IMR-90 (cell line): ENCODE measurements at regions not wholly inside any gene's neighbourhood (a gene's known extent, or its start where the extent isn't known, plus 50 kb on each side); places are given as distances from the start of the nearest gene placed in this dataset.

Experiments
- ATAC-seq: fragments of 200-7000 bp; cut with Tn5 transposase; 2 replicates; pipeline ENCODE4 v1.9.1; 2020; ENCODE audit warnings: low read depth, mild to moderate bottlenecking, moderate library complexity
- BruUV-seq: library from RNA; stranded (reverse); fragments of 400-500 nt; replicated peaks from 2 replicates; lab custom pipeline; 2021; lab: Mats Ljungman, UMichigan
- CTCF ChIA-PET: fragments of 300-600 bp; formaldehyde crosslinking; extraction: SDS; loops from one replicate; lab custom pipeline; 2021; ENCODE audit warnings: antibody characterized with exemption; lab: Yijun Ruan, JAX
- POLR2A ChIA-PET: fragments of 300-600 bp; sonication (Branson Sonifier 250); formaldehyde crosslinking; loops from one replicate; lab custom pipeline; 2022; ENCODE audit warnings: antibody characterized with exemption; ENCODE audit not compliant: unreplicated experiment; lab: Charles Lee
- DNase-seq: peaks from one replicate; pipeline ENCODE4 v3.0.0; 2013
- H2AFZ ChIP-seq: replicated peaks from 2 replicates; pipeline ENCODE3; 2013; ENCODE audit warnings: low read length, mild to moderate bottlenecking; ENCODE audit not compliant: poor library complexity
- H2AK5ac ChIP-seq: 2 replicates; pipeline ENCODE4 v1.6.1; 2013; ENCODE audit warnings: low read depth, low read length, inconsistent platforms
- H2AK9ac ChIP-seq: replicated peaks from 2 replicates; pipeline ENCODE3; 2013; ENCODE audit warnings: mild to moderate bottlenecking, low read depth, low read length, moderate library complexity; ENCODE audit not compliant: poor library complexity
- H2BK120ac ChIP-seq: 2 replicates; pipeline ENCODE4 v1.6.1; 2013; ENCODE audit warnings: low read depth, low read length, inconsistent platforms
- H2BK15ac ChIP-seq: 3 replicates; pipeline ENCODE4 v1.6.1; 2013; ENCODE audit warnings: low read depth, low read length, inconsistent platforms
- H2BK20ac ChIP-seq: 2 replicates; pipeline ENCODE4 v1.6.1; 2013; ENCODE audit warnings: low read depth, mild to moderate bottlenecking, inconsistent platforms, low read length, moderate library complexity
- H2BK5ac ChIP-seq: 2 replicates; pipeline ENCODE4 v1.6.1; 2013; ENCODE audit warnings: mild to moderate bottlenecking, low read depth, low read length, inconsistent platforms; ENCODE audit not compliant: poor library complexity, severe bottlenecking
- H3K14ac ChIP-seq: replicated peaks from 2 replicates; pipeline ENCODE4 v1.6.1; 2013; ENCODE audit warnings: low read depth, low read length, inconsistent platforms
- H3K18ac ChIP-seq: 2 replicates; pipeline ENCODE4 v1.6.1; 2013; ENCODE audit warnings: low read depth, low read length, control low read depth
- H3K23ac ChIP-seq: 2 replicates; pipeline ENCODE4 v1.6.1; 2013; ENCODE audit warnings: low read depth, low read length, inconsistent platforms
- H3K27ac ChIP-seq: 2 replicates; pipeline ENCODE4 v1.5.1; 2013; ENCODE audit warnings: mild to moderate bottlenecking, control low read depth, low read length; ENCODE audit not compliant: insufficient read depth
- H3K27me3 ChIP-seq: 2 replicates; pipeline ENCODE4 v1.6.1; 2013; ENCODE audit warnings: low read length; ENCODE audit not compliant: control insufficient read depth, insufficient read depth
- H3K36me3 ChIP-seq: 2 replicates; pipeline ENCODE4 v1.6.1; 2013; ENCODE audit warnings: low read length, mixed read lengths; ENCODE audit not compliant: control insufficient read depth, insufficient read depth
- H3K4ac ChIP-seq: 2 replicates; pipeline ENCODE4 v1.6.1; 2013; ENCODE audit warnings: low read depth, low read length, inconsistent platforms
- H3K4me1 ChIP-seq: 2 replicates; pipeline ENCODE4 v1.6.1; 2013; ENCODE audit warnings: low read length, mixed read lengths; ENCODE audit not compliant: control insufficient read depth, insufficient read depth
- H3K4me2 ChIP-seq: 2 replicates; pipeline ENCODE4 v1.6.1; 2013; ENCODE audit warnings: low read depth, mild to moderate bottlenecking, control low read depth, low read length, moderate library complexity
- H3K4me3 ChIP-seq: 2 replicates; pipeline ENCODE4 v1.5.1; 2013; ENCODE audit warnings: low read depth, mild to moderate bottlenecking, control low read depth, low read length, moderate library complexity; ENCODE audit not compliant: insufficient read depth
- H3K56ac ChIP-seq: 2 replicates; pipeline ENCODE4 v1.6.1; 2013; ENCODE audit warnings: low read length, inconsistent platforms; ENCODE audit not compliant: insufficient read depth; ENCODE audit errors: extremely low read depth
- H3K79me1 ChIP-seq, 2 experiments: 2 replicates each; pipeline ENCODE4 v1.6.1; 2013; ENCODE audit warnings: low read length in 2 of 2, inconsistent platforms in 1 of 2, low read depth in 1 of 2
- H3K9ac ChIP-seq: 2 replicates; pipeline ENCODE4 v1.6.1; 2013; ENCODE audit warnings: low read depth, low read length, control low read depth
- H3K9me1 ChIP-seq: 2 replicates; pipeline ENCODE4 v1.6.1; 2013; ENCODE audit warnings: low read length, inconsistent platforms; ENCODE audit not compliant: insufficient read depth
- H3K9me3 ChIP-seq: 2 replicates; pipeline ENCODE4 v1.6.1; 2013; ENCODE audit warnings: low read length; ENCODE audit not compliant: control insufficient read depth, insufficient read depth
- H4K20me1 ChIP-seq: 2 replicates; pipeline ENCODE4 v1.6.1; 2013; ENCODE audit warnings: low read length, inconsistent platforms; ENCODE audit not compliant: insufficient read depth
- H4K5ac ChIP-seq: 2 replicates; pipeline ENCODE4 v1.6.1; 2013; ENCODE audit warnings: mild to moderate bottlenecking, low read depth, low read length, control low read depth
- H4K8ac ChIP-seq, 2 experiments: 2 replicates each; pipeline ENCODE4 v1.6.1; 2013; ENCODE audit warnings: low read depth in 2 of 2, low read length in 2 of 2, control low read depth in 1 of 2, inconsistent platforms in 1 of 2
- H4K91ac ChIP-seq: 2 replicates; pipeline ENCODE4 v1.6.1; 2013; ENCODE audit warnings: low read depth, low read length, inconsistent platforms; ENCODE audit not compliant: insufficient read depth
- CEBPB ChIP-seq: IDR thresholded peaks from 2 replicates; pipeline ENCODE4 v1.6.1; 2012; ENCODE audit warnings: low read depth, low read length, improper control_type of control experiment
- RCOR1 ChIP-seq: IDR thresholded peaks from 2 replicates; pipeline ENCODE4 v1.6.1; 2012; ENCODE audit warnings: mild to moderate bottlenecking, low read length, improper control_type of control experiment; ENCODE audit not compliant: insufficient replicate concordance
- WGBS, 2 experiments: methylation state at CpG; one replicate each; pipeline versions ENCODE4 v1.1.5 to v1.1.7; 2013; ENCODE audit warnings: missing lambda C conversion rate in 2 of 2; ENCODE audit not compliant: insufficient read length in 1 of 2; ENCODE audit errors: extremely low coverage in 2 of 2; 5-methylcytosine and 5-hydroxymethylcytosine counted together
- dilution Hi-C: fragments of 300-500 bp; cut with HindIII; formaldehyde crosslinking; loops from one replicate; pipeline ENCODE4 v1.14.3; 2018; ENCODE audit warnings: low sequenced_read_pairs; ENCODE audit not compliant: unreplicated experiment
- in situ Hi-C: fragments of 300-500 bp; cut with MboI; formaldehyde crosslinking; loops from 3 replicates; pipeline ENCODE4 v1.14.3; 2019; ENCODE audit warnings: low sequenced_read_pairs, inconsistent platforms, mixed read lengths
- intact Hi-C: fragments of 100-400 bp; cut with micrococcal nuclease; formaldehyde crosslinking; loops from 2 replicates; pipeline ENCODE4 v1.10.0; 2022

GRCh38 chr3:152539191-152539764 lies 270.5 kb downstream of the MBNL1 start:
- TF ChIP-seq RCOR1 (no peak), CEBPB (no peak)
- Histone ChIP-seq H4K20me1 (no peaks in the 10 kb centered on the region), H2AK5ac (no peak overlapping the region), H3K23ac (no peak overlapping the region), H3K18ac (no peak overlapping the region), H2BK15ac (no peak overlapping the region), H3K36me3 (no peaks in the 10 kb centered on the region), H3K9me1 (no peaks in the 10 kb centered on the region), H3K14ac (no peak overlapping the region), H3K27me3 (no peaks in the 10 kb centered on the region), H3K27ac (no peak overlapping the region), H3K4me2 (no peak overlapping the region), H3K79me1 (no peaks in the 10 kb centered on the region), H4K91ac (no peak overlapping the region), H3K9ac (no peak overlapping the region), H2BK120ac (no peak overlapping the region), H3K9me3 (no peaks in the 10 kb centered on the region), H3K4me3 (no peak overlapping the region), H2BK5ac (no peak overlapping the region), H2AK9ac (no peak overlapping the region), H4K8ac (no peak overlapping the region), H2BK20ac (no peak overlapping the region), H4K5ac (no peak overlapping the region), H3K56ac (no peak overlapping the region), H3K4me1 (no peaks in the 10 kb centered on the region), H3K4ac (no peak overlapping the region), H2AFZ (no peak overlapping the region)
- ATAC-seq (no peak), DNase-seq (no peak)
- ChIA-PET POLR2A (no interaction called here), CTCF (no interaction called here)
- dilution Hi-C loops, result no loop called here
- intact Hi-C loops, result no loop called here
- no CpG with 5 or more reads among the region's 2 CpGs for WGBS, 2 experiments
- no TSS peak for BruUV-seq
- in situ Hi-C loops, result no loop called here
